Neutrophil (primary cell): ENCODE measurements at regions not wholly inside any gene's neighbourhood (a gene's known extent, or its start where the extent isn't known, plus 50 kb on each side); places are given as distances from the start of the nearest gene placed in this dataset.

ENCODE experiments used
- H3K27ac ChIP-seq: fragments of 200-600 bp; sonication (generic); 2 replicates; pipeline ENCODE4 v1.5.1; 2016; ENCODE audit warnings: mild to moderate bottlenecking, moderate library complexity
- H3K27me3 ChIP-seq: fragments of 200-600 bp; sonication (generic); 2 replicates; pipeline ENCODE4 v1.6.0; 2016; ENCODE audit warnings: mild to moderate bottlenecking
- H3K36me3 ChIP-seq: fragments of 200-600 bp; sonication (generic); 2 replicates; pipeline ENCODE4 v1.5.1; 2017
- H3K4me1 ChIP-seq, 2 experiments: fragments of 200-600 bp in 1 of 2; sonication (generic) in 1 of 2; 1 replicate in 1 of 2; 2 replicates in 1 of 2; pipeline versions ENCODE4 v1.5.1 to v1.6.1; 2013 to 2016; ENCODE audit warnings: low read depth in 1 of 2, low read length in 1 of 2, mild to moderate bottlenecking in 1 of 2, moderate library complexity in 1 of 2; ENCODE audit not compliant: control insufficient read depth in 1 of 2, insufficient read depth in 1 of 2
- H3K4me3 ChIP-seq, 2 experiments: fragments of 200-600 bp in 1 of 2; sonication (generic) in 1 of 2; 1 replicate in 1 of 2; 2 replicates in 1 of 2; pipeline ENCODE4 v1.5.1; 2013 to 2016; ENCODE audit warnings: low read depth in 1 of 2, low read length in 1 of 2, mild to moderate bottlenecking in 1 of 2, moderate library complexity in 1 of 2
- H3K9me3 ChIP-seq: fragments of 200-600 bp; sonication (generic); 2 replicates; pipeline ENCODE4 v1.5.1; 2016
- CTCF ChIP-seq: fragments of 200-600 bp; sonication (generic); IDR thresholded peaks from 2 replicates; pipeline ENCODE4 v1.5.1; 2016; ENCODE audit warnings: antibody characterized with exemption

- Histone ChIP-seq H3K27me3 (no peaks in the 10 kb centered on the region), H3K27ac (no peak overlapping the region), H3K4me1 (no peaks in the 10 kb centered on the region), H3K9me3 (no peaks in the 10 kb centered on the region), H3K36me3 (no peaks in the 10 kb centered on the region), H3K4me3 (no peak overlapping the region)
- TF ChIP-seq CTCF, result no peak
Measured at GRCh38 chr5:124259017-124259416, 487.4 kb downstream of the ZNF608 start.

- Histone ChIP-seq H3K27ac (no peak overlapping the region), H3K27me3 (no peaks in the 10 kb centered on the region), H3K4me1 (no peaks in the 10 kb centered on the region), H3K9me3 (no peaks in the 10 kb centered on the region), H3K36me3 (no peaks in the 10 kb centered on the region), H3K4me3 (no peak overlapping the region)
- no peak for TF ChIP-seq CTCF
Measured at GRCh38 chr5:124257048-124257447, 489.4 kb downstream of the ZNF608 start.

- Histone ChIP-seq H3K27me3 (no peaks in the 10 kb centered on the region), H3K27ac (no peak overlapping the region), H3K36me3 (no peaks in the 10 kb centered on the region), H3K4me1 (no peaks in the 10 kb centered on the region), H3K4me3 (no peak overlapping the region), H3K9me3 (no peaks in the 10 kb centered on the region)
- TF ChIP-seq CTCF, result no peak
Measured at GRCh38 chr5:124253203-124253810, 493.1 kb downstream of the ZNF608 start.

- Histone ChIP-seq H3K27me3 (no peaks in the 10 kb centered on the region), H3K4me1 (no peaks in the 10 kb centered on the region), H3K9me3 (no peaks in the 10 kb centered on the region), H3K27ac (no peak overlapping the region), H3K4me3 (no peak overlapping the region), H3K36me3 (no peaks in the 10 kb centered on the region)
- TF ChIP-seq CTCF, result no peak
Measured at GRCh38 chr5:124252747-124253146, 493.7 kb downstream of the ZNF608 start.

- Histone ChIP-seq H3K36me3 (no peaks in the 10 kb centered on the region), H3K9me3 (no peaks in the 10 kb centered on the region), H3K4me3 (no peak overlapping the region), H3K27ac (no peak overlapping the region), H3K27me3 (no peaks in the 10 kb centered on the region), H3K4me1 (no peaks in the 10 kb centered on the region)
- no peak for TF ChIP-seq CTCF
Measured at GRCh38 chr5:124252191-124252638, 494.2 kb downstream of the ZNF608 start.
